PC-9 (cell line): ENCODE measurements at regions not wholly inside any gene's neighbourhood (a gene's known extent, or its start where the extent isn't known, plus 50 kb on each side); places are given as distances from the start of the nearest gene placed in this dataset.

Experiments
- CTCF ChIP-seq: fragments of 200-600 bp; sonication (generic); conservative IDR thresholded peaks from 2 replicates; pipeline ENCODE4 v1.6.1; 2017; ENCODE audit warnings: mixed run types, antibody characterized with exemption, mild to moderate bottlenecking, moderate library complexity
- EZH2 ChIP-seq: fragments of 200-600 bp; sonication (generic); IDR thresholded peaks from 2 replicates; pipeline ENCODE4 v1.8.0; 2017; ENCODE audit warnings: antibody characterized with exemption, low read depth

GRCh38 chr11:28618416-28618815 lies 510.2 kb downstream of the METTL15 start:
- no peak for TF ChIP-seq CTCF
- TF ChIP-seq EZH2: no peak
